Skin of body (tissue), 1 donor: ENCODE measurements at regions not wholly inside any gene's neighbourhood (a gene's known extent, or its start where the extent isn't known, plus 50 kb on each side); places are given as distances from the start of the nearest gene placed in this dataset.
A peak's percentile ranks its signal among the peaks of the same experiment; 100 is the strongest.
"Not testable (repeated sequence)": the region's sequence is repeated elsewhere in the genome, so short reads cannot be mapped to it uniquely, and the experiment has no call there.

Experiments used
- DNase-seq: peaks from one replicate; lab custom pipeline; 2025; lab: John Stamatoyannopoulos, UW

DNA sequence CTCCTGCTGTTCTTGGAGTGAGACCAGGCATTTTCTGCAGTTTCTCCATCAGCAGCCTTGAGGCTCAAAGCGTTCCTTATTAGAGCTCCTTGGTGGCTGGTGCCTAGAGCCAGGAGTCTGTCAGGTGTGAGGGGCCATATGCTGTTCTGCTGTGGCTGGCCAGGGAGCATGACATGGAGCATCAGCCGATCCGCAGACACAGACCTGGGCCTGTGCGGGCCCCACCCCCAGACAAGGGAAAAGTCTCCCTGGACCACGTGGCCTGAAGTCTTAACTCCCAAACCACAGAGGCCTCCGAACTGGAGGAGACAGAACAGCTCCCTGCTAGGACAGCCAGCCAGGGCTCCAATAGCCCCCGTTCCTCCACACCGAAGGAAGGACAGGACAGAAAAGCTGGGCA lies 162.7 kb upstream of the CIBAR2 start:
- no peak for DNase-seq

DNA sequence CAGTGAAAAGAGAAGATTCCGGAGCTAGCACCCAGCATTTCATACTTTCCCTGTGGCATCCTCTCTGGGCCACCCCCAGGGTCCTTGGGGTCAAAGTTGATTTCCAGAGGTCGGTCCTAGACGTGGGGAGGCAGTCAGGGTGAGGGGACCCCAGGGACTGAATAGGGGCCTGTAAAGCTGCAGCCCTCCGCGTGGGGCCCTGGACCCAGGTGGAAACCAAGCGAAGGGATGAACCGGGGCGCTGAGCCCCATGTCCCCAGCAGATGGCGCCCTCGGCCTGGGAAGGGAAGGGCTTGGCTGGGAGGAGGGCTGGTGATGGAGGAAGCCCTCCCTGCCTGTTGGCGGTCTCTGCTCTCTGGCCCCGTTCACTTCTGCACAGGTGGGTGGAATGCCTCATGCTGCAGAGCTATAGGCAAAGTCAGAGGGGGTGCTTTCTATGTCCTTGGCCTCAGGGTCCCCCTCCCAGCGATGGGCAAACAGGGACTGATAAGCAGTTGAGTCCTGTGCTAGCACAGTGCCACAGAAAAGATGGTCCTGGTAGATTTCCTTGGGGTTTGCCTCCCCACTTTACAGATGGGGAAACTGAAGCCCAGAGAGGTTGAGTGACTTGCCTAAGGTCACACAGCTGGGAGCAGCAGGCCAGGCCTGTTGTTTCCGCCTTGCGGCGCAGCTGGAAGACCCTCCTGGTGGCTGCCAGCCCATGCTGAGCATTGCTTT lies 163.4 kb upstream of the CIBAR2 start:
- DNase-seq = peak; percentile 17

DNA sequence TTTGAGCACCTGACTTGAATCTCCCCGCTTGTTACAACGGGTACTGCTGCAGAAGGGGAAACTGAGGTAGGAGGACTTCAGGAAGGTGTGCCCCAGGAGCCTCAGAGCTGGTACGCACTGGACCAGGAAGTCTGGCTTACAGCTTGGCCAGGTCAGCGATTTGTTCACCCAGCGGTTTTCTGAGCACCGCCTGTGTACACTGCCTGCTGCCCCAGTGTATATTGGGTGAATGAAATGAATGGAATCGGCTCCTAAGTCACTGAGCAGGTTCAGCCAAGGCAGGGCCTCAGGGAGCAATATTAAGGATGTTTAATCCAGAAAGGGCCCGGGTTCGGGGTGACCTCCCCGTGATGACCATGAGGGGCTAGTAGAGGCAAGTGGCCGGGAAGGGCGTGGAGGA lies 164.0 kb upstream of the CIBAR2 start:
- DNase-seq = no peak

DNA sequence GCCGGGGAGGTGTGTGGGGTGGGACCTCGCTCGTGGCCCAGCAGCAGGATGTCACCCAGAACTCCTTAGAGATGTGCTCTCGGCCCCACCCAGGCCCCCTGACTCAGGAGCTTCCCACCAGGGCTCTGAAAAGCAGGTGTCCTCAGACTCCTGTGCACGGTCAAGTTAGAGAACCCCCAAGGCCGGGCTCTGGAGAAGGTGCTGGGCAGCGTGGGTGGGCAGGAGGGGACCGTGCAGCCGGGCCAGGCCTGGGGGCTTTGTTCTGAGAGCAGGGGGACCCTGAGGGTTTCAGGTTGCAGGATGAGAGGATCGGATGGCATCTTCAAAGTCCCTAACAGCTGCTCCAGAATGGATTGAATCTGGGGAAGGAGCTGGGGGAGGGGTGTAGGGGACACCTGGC lies 164.4 kb upstream of the CIBAR2 start:
- no peak for DNase-seq

DNA sequence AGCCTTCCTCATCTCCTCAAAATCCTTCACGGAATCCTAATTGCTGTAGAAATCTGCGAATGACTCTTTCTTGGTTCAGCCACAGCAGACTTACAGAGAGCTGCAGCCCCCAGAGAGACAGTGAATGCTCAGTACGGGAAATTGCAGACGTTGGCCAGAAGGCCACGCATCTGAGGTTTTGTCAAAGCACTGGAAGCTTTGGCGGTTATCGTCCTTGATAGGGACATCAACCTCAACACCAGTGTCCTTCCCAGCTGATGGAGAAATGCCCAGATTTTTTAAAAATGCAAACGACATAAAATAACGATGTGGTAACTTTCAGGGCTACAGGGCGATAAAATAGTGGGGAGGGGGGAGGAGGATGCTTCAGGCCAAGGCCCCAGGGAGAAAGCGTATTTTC lies 166.6 kb upstream of the CIBAR2 start:
- DNase-seq = no peak

DNA sequence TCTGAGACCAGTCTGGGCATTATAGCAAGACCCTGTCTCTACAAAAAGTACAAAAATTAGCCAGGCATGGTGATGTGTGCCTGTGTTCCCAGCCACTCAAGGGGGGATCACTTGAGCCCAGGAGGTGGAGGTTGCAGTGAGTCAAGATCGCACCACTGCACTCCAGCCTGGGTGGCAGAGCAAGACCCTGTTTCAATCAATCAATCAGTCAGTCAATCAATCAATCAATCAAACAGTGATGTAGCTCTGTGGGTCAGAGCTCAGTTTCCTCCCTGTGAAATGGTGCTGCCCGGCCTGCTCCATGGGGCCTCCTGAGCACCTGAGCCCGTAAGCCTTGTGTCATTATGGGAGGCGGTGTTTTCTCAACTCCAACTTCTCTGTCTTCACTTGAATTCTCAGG lies 167.1 kb upstream of the CIBAR2 start:
- DNase-seq = no peak

DNA sequence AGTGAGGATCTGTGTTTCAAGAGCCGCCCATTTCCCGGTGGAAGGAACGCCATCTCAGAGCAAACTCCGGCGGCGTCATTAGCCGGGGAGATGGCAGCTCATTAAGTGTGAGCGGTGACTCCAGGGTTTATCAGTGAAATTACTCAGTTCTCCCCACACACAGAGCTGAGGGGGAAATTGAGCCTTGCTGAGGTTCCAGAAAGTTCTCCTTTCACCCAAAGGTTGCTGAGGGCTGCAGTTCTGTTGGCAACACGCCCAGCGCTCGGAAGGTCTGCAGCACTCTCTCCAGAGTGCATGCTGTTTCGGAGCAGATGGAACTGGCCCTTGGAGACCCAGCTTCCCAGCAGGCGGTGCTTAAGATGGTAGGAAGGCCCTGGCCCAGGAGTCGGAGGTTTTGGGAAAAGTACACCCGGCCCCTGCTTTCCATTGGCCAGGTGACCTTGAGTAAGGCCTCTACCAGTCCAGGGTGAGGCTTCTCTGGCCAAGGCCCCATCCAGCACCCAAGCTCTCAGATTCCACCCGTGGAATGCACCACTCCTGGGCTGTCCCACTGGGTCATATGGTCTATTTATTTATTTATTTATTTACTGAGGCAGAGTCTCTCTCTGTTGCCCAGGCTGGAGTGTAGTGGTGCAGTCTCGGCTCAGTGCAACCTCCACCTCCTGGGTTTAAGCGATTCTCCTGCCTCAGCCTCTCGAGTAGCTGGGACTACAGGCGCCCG lies 167.7 kb upstream of the CIBAR2 start:
- no peak for DNase-seq

DNA sequence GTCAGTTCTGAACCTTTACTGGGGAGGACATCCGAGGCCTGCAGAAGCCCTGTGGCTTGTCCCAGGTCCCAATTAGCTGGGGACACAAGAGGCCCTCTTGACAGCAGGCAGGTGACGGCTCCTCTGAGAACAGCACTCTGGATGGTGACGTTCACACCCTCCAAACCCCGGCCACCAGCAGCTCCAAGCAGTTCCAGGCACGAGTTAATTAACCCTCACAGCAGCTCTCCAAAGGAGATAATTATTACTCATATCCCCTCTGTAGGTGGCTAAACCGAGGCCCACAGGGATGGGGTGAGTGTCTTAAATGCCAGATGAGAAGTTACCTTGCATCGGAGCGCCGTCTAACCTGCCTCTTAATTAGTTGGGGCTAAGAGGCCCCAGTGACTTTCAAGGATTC lies 168.9 kb upstream of the CIBAR2 start:
- DNase-seq = no peak

DNA sequence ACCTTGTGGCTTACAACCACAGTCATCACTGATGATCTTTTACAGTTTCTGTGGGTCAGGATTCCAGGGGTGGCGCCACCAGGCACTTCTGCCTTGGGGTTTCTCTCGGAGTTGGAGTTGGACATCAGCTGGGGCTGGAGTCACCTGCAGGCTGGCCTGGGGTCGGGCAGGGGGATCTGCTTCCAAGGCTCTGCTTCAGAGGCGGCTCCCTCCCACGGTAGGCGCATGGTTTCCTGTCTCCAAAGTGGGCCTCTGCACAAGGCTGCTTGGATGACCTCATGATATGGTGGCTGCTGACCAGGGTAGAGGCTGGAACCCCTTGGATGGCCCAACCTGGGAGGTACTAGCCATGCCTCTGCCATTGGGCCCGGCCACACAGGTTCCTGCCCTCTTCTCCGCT lies 170.6 kb upstream of the CIBAR2 start:
- DNase-seq = no peak

DNA sequence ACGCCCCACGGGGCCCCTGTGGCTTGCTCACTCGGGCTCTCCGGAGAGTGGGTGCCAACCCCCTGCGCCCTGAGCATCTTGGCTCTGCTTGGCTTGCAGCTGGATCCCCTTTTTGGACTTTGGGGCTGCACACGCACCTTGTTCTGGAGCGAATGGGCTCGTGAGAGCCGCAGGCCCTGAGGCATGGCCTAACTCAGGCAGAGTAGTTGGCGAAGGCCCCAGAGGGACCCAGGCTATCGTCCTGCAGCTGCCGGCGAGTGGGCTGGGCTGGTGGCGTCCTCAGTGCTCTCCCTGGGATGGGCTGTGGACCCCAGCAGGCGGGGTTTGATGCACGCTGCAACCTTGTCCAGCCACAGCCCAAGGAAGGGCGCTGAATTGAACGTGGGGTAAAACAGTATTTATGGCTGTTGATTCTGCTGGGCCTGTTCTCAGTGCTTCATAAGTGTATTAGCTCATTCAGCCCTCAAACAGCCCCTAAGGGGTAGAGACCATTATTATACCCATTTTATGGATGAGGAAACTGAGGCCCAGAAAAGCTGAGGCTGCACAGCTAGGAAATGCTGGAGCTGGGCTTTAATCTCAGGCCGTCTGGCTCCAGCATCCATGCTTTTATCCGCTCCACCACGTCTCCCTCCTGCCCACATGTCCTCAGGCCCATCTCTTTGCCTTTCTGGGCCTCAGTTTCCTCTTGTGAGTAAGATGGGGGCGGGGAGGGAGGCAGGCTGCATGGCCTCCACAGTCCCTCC lies 171.2 kb upstream of the CIBAR2 start:
- DNase-seq = no peak

DNA sequence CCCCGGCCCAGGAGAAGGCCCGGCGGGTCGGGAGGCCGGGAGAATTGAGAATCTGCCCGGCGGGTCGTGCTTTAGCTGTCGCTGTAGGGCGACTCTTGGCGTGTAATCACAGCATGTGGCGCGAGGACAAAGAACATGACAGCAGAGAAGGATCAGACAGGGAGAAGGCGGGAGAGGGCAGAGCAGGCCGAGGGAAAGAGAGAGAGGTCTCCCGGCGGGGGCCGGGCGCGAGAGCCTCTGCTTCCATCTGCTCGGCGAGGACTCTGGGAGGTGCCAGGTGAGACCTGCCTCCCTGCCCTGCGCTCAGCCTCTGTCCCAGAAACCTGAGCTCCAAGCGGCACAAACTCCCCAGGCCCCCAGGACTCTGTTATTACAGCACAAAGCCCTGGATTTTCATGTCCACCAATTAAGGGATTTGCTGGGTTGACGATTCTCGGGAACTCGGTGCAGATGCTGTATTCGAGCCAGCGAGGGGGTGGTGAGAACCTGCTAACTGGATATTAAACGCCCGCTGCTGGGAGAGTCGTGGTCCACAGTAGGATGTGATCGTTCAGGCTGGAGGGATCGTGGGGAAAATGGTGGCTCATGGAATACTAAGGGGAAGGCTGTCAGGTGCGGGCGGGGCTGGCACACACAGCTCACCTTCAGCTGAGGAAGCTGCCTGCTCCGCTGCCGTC lies 172.0 kb upstream of the CIBAR2 start:
- no peak for DNase-seq

DNA sequence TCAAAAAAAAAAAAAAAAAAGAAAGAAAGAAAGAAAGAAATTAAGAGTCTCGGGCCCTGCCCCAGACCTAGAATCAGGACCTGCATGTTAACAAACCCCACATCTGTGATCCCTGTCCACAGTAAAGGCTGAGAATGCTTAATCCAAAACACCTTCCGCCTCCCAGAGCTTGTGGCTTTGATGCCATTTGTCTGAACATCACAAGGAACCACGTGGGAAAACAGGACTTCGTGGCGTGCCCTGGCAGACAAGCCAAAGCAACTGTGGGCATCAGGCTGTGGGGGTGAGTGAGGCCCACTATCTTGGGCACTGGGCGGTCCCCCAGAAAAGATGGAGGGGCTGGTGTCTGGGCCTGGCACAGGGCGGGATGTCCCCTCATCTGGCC lies 173.4 kb upstream of the CIBAR2 start:
- no peak for DNase-seq

DNA sequence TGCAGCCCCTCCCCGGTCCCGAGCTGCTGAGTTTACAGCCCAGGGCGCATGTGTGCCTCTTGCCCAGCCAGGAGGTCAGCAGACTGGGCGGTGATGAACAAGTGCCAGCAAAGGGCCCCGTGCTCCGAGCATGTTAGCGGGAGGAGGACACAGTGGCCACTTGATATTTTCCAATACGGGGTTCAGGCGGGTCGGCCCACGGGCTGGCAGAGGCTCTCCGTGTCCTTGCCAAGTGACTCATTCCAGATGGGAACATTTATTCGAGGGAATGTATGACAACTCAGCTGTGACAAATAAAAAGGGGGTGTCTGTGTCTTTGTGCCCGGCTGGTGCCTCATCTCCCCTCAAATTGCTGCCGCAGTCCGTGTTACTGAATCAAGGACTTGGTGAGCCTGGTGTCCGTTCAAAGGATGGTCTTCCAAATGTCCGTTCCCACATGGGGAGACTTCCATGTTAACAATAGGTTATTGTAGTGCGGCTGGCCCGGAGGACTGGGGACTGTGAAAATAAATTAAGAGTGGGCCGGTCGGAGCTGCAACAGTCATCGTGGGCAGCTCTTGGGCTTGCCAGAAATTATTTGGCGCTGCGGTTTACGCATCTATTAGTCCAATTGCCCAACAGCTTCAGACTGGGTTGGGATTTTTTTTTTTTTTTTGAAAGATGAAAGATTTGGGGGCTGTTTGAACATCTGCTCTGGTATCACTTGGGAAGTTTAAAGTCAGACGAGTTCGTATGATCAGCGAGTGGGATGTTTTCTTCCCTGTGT lies 174.0 kb upstream of the CIBAR2 start:
- DNase-seq = peak; percentile 71

DNA sequence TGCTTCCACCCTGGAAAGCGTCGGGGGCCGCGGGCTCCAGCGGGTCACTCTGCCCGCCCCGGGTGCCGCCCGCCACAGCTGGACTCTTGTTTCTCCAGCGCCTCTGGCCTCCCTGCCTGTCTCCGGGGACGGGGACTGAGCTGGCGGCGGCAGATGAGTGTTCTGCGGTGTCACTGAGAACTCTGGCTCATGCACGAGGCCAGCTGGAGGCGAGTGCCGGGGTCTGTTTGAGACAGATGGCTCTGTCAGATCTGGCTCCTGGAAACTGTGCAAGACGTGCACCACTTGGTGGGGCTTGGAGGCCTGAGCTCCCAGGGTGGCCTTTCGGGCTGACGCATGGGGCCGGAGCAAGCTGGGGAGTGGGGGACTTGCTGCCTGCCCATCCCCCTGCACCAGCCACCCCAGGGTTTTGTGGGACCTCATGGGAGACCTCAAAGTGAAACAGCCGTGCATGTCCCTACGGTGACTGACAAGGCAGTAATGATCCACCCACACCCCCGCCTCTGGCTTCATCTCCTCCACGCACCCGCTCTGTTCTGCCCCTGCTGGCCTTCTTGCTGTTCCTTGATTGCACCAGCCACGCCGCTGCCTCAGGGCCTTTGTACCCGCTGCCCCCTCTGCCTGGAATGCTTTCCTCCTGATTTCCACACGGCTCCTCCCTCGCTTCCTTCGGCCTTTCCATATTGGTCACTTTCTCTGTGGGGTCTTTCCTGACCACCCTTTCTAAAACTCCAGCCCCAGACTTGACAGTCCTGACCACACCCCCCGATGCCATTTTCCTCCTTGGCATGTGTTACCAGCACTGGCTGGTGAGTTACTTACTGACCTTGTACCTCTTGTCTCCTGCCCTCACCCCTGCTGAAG lies 174.9 kb upstream of the CIBAR2 start:
- DNase-seq = peak; percentile 66

DNA sequence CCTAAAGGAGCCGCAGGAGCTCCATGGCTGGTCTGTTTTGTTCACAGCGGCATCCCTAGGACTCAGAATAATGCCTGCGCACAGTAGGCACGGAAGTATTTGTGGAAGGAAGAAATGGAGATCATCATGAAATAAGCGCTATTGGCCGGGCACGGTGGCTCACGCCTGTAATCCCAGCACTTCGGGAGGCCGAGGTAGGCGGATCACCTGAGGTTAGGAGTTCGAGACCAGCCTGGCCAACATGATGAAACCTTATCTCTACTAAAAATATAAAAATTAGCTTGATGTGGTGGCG lies 175.5 kb upstream of the CIBAR2 start:
- DNase-seq = not testable (repeated sequence)

DNA sequence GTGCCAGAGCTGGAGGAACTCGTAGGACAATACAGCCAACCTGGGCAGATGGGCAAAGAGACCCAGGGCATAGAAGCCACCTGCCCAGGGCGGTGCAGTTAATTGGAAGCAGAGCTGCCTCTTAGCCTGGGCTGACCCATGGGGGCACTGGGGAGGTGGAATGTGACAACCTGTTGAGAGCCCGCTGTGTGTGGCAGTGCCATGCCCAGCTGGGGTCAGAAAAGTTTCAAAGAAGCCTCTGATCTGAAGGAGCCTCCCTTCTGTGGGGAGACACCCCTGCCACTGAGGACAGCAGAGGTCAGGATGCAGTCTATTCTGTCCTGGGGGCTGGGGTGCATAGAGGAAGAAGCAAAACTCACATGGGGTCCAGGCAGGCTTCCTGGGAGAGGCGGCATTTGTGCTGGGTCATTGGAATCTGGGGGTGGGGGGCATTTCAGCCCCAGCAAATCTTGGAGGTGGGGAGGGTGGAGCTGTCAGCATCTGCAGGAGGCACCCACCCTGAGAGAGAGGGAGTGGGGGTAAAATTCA lies 176.1 kb upstream of the CIBAR2 start:
- DNase-seq = no peak

DNA sequence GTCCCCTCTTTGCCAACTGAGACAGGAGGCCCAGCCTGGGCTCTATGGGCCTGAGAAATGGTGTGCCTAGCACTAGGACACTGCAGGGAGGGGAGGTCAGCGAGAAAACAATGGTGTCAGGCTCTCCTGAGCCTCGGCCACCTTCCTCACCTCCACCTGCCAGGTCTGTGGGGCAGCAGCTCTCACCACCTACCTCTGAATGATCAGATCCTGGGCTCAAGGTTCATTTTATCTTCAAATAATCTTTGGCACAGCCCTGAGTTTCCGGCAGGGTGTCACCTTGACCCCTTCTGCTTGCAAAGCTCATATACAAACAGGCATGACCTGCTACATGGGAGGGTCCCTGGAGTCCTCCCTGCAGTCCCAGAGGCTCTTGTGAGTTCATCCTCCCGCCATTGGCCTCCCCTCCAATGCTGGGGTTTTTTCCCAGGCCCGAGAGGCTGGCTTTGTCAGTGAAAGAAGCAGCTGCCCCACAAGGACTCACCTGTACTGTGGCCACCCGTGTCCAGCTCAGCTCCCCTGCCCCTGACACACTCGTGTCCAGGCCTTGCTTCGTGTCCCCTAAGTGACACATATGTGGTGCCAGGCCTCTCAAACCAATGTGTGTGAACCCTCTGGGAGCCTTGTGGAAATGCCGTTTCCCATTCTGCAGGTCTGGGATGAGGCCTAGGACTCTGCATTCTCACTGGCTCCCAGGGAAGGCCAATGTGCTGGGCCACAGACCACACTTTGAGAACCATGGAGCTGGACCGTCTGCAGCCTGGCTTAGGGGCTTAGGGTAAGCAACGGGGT lies 176.8 kb upstream of the CIBAR2 start:
- no peak for DNase-seq

DNA sequence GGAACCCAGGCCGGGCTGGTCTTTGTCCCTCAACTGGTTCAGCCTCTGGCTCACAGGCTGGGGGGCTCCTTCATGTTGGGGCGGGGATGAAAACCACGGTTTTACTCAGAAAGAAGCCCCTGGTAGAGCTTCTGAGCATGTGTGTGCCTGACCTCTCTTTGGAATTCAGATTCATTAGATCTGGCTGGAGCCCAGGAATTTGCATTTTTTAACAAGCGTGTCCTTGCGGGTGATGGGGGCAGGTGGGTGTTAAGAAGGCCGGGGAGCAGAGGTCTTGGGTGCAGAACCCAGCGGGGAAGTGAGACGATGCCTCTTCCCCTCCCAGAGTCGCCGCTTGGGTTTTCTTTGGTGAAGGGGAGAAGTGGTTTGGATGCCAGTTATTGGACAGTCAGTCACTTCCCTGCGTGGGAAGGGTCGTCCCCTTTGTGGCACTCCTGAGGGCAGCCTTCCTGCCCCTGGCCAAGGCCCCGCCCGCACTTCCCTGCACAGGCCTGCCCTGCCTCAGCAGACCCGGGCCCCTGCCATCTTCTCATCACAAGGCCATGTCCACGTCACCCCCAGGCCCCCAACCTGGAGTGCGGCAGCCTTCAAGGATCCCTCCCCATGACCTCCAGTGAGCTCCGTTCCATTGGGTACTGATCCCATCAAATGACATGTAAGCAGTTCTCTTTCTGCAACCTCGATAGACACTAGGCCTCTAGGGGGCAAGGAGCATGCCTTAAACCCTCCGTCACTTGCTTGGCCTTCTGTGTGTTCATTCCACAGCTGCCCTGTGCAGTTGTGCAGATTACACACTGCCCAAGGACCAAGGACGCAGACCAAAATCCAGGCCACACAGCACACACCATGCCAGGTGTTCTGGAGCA lies 177.7 kb upstream of the CIBAR2 start:
- DNase-seq = no peak
